ACC112 (cell line): ENCODE measurements at regions not wholly inside any gene's neighbourhood (a gene's known extent, or its start where the extent isn't known, plus 50 kb on each side); places are given as distances from the start of the nearest gene placed in this dataset.

Experiments used
- H2AFZ ChIP-seq: fragments of 200-600 bp; sonication (generic); one replicate; pipeline ENCODE4 v1.6.0; 2017; ENCODE audit warnings: antibody characterized with exemption, low read length; ENCODE audit not compliant: unreplicated experiment
- H3K27ac ChIP-seq: fragments of 200-600 bp; sonication (generic); 2 replicates; pipeline ENCODE4 v1.5.1; 2014; ENCODE audit warnings: low read depth, mild to moderate bottlenecking, antibody characterized with exemption, low read length, moderate library complexity
- H3K27me3 ChIP-seq: fragments of 200-600 bp; sonication (generic); 2 replicates; pipeline ENCODE4 v1.6.1; 2014; ENCODE audit warnings: mild to moderate bottlenecking, antibody characterized with exemption, low read length, moderate library complexity, mixed read lengths; ENCODE audit not compliant: insufficient read depth
- H3K36me3 ChIP-seq: fragments of 200-600 bp; sonication (generic); 2 replicates; pipeline ENCODE4 v1.6.1; 2016; ENCODE audit warnings: mild to moderate bottlenecking, antibody characterized with exemption, low read length, moderate library complexity, mixed read lengths; ENCODE audit not compliant: insufficient read depth
- H3K4me1 ChIP-seq: fragments of 200-600 bp; sonication (generic); one replicate; pipeline ENCODE4 v1.6.1; 2016; ENCODE audit warnings: low read length, mixed read lengths; ENCODE audit not compliant: insufficient read depth, unreplicated experiment, control insufficient read depth
- H3K4me3 ChIP-seq: fragments of 200-600 bp; sonication (generic); 2 replicates; pipeline ENCODE4 v1.5.1; 2014; ENCODE audit warnings: mild to moderate bottlenecking, low read depth, low read length
- H3K79me2 ChIP-seq: fragments of 200-600 bp; sonication (generic); one replicate; pipeline ENCODE4 v1.6.0; 2016; ENCODE audit warnings: low read length; ENCODE audit not compliant: control insufficient read depth, unreplicated experiment, insufficient read depth

DNA sequence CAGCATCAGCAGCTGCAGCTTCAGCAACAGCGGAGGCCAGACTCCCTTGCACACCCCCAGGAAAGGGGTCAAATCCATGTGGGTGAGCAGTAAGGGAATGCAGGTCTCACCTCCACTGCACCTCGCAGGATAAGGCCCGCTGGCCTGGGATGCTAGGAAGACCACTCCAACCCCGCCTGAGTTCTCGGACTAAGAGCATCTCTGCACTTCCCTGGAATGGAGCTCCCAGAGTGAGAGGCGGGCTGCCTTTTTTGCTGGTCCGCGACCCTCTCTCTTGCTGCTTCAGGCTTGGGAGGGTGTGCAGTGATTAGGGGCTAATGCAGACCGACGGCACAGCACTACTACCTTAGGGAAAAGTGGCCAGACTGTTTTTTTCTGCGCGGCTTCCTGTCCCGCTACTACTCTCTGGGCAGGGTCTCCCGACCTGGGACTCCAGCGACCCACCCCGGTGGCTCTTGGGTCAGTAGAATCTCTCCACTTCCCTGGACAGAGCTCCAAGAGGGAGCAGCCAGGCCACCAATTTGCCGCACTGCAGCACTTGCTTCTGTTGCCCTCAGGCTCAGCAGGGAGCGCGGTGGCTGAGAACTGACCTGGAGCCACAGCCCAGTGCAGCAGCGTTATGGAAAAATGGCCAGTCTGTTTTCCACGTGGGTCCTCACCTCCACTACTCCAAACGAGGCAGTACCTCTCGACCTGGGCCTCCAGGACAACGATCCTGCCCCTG, 480.4 kb downstream of the CDH8 start:
- Histone ChIP-seq H3K4me1 (no peaks in the 10 kb centered on the region), H3K79me2 (no peaks in the 10 kb centered on the region), H3K36me3 (no peaks in the 10 kb centered on the region), H3K27me3 (no peaks in the 10 kb centered on the region), H2AFZ (no peak overlapping the region), H3K27ac (no peak overlapping the region), H3K4me3 (no peak overlapping the region)

DNA sequence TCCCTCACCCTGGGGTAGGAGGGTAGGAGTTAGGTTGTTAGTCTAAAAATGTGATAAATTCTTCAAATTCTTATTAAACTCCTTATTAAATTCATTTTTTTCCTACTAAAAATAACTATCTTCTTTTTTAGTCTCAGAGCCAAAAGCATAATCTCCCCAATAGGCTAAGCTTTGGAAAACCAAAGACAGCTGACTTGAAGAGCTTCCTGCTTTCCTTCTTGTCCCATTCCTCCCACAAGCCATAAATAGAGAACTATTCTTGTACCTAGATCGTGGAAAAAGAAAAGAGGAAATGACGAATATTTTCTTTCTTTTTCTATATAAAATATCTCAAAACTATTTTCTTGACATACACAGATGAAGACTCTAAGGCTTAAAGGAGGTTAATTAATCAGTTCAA, 486.9 kb downstream of the CDH8 start:
- Histone ChIP-seq H3K36me3 (no peaks in the 10 kb centered on the region), H3K4me3 (no peak overlapping the region), H2AFZ (no peak overlapping the region), H3K79me2 (no peaks in the 10 kb centered on the region), H3K27me3 (no peaks in the 10 kb centered on the region), H3K4me1 (no peaks in the 10 kb centered on the region), H3K27ac (no peak overlapping the region)

DNA sequence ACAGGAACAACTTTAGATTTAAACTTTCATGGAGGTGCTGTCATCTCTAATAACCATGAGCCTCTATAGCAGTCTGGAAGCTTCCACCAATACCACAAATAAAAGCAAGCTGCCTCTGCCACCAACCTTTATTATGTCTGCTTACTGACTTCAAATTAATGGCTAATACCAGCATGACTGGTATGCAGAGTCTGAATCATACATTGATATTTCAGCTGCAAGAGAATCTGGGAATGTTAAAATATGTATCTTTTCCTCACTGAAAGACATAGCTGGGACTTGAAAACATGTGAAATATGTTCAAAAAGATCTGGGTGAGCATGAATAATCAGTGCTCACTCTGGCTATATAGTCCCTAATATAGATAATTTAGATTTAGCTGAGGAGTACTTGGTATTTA, 488.6 kb downstream of the CDH8 start:
- no peaks in the 10 kb centered on the region for H3K36me3 ChIP-seq
- H3K4me3 ChIP-seq, result no peak overlapping the region
- H3K4me1 ChIP-seq, result no peaks in the 10 kb centered on the region
- H3K27ac ChIP-seq, result no peak overlapping the region
- H3K27me3 ChIP-seq, result no peaks in the 10 kb centered on the region
- H3K79me2 ChIP-seq, result no peaks in the 10 kb centered on the region
- no peak overlapping the region for H2AFZ ChIP-seq

- Histone ChIP-seq H3K79me2 (no peaks in the 10 kb centered on the region), H3K27ac (no peak overlapping the region), H3K4me1 (no peaks in the 10 kb centered on the region), H2AFZ (no peak overlapping the region), H3K36me3 (no peaks in the 10 kb centered on the region), H3K4me3 (no peak overlapping the region), H3K27me3 (no peaks in the 10 kb centered on the region)
Observed at GRCh38 chr16:61544165-61544564, 492.1 kb downstream of the CDH8 start.

DNA sequence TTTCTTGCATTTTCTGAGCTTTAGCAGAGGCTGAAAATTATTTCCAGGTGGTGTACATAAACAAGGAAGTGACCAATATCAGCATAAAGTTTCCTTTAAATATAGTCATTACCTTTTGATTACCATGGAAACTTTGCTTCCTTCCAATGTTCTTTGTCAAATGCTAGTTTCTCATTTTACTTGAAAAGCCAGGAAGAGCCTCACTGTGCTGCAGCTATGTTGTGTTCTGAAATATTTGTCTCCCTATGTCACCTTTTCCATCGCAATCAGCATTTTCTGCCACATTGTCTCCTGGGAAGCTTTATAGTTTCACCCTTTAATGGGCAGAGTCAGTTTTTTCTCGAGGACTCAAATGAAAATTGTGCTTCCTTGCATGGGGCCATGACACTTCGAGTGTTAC, 496.0 kb downstream of the CDH8 start:
- Histone ChIP-seq H3K79me2 (no peaks in the 10 kb centered on the region), H3K4me1 (no peaks in the 10 kb centered on the region), H3K27me3 (no peaks in the 10 kb centered on the region), H3K4me3 (no peak overlapping the region), H2AFZ (no peak overlapping the region), H3K36me3 (no peaks in the 10 kb centered on the region), H3K27ac (no peak overlapping the region)

GRCh38 chr16:61530697-61531096, 505.5 kb downstream of the CDH8 start:
- H3K79me2 ChIP-seq, result no peaks in the 10 kb centered on the region
- no peaks in the 10 kb centered on the region for H3K36me3 ChIP-seq
- no peak overlapping the region for H3K27ac ChIP-seq
- no peak overlapping the region for H2AFZ ChIP-seq
- no peaks in the 10 kb centered on the region for H3K27me3 ChIP-seq
- no peaks in the 10 kb centered on the region for H3K4me1 ChIP-seq
- no peak overlapping the region for H3K4me3 ChIP-seq

- no peak overlapping the region for H3K4me3 ChIP-seq
- H2AFZ ChIP-seq, result no peak overlapping the region
- no peak overlapping the region for H3K27ac ChIP-seq
- no peaks in the 10 kb centered on the region for H3K36me3 ChIP-seq
- no peaks in the 10 kb centered on the region for H3K4me1 ChIP-seq
- H3K79me2 ChIP-seq, result no peaks in the 10 kb centered on the region
- no peaks in the 10 kb centered on the region for H3K27me3 ChIP-seq
Observed at GRCh38 chr16:61500851-61501250, 535.4 kb downstream of the CDH8 start.

- H3K79me2 ChIP-seq, result no peaks in the 10 kb centered on the region
- H2AFZ ChIP-seq, result no peak overlapping the region
- no peaks in the 10 kb centered on the region for H3K36me3 ChIP-seq
- no peak overlapping the region for H3K27ac ChIP-seq
- no peak overlapping the region for H3K4me3 ChIP-seq
- no peaks in the 10 kb centered on the region for H3K4me1 ChIP-seq
- no peaks in the 10 kb centered on the region for H3K27me3 ChIP-seq
Observed at GRCh38 chr16:61480250-61480649, 556.0 kb downstream of the CDH8 start.

GRCh38 chr16:61471737-61472136, 564.5 kb downstream of the CDH8 start:
- no peaks in the 10 kb centered on the region for H3K4me1 ChIP-seq
- no peaks in the 10 kb centered on the region for H3K79me2 ChIP-seq
- no peaks in the 10 kb centered on the region for H3K27me3 ChIP-seq
- no peak overlapping the region for H3K27ac ChIP-seq
- H3K36me3 ChIP-seq, result no peaks in the 10 kb centered on the region
- H2AFZ ChIP-seq, result no peak overlapping the region
- H3K4me3 ChIP-seq, result no peak overlapping the region

DNA sequence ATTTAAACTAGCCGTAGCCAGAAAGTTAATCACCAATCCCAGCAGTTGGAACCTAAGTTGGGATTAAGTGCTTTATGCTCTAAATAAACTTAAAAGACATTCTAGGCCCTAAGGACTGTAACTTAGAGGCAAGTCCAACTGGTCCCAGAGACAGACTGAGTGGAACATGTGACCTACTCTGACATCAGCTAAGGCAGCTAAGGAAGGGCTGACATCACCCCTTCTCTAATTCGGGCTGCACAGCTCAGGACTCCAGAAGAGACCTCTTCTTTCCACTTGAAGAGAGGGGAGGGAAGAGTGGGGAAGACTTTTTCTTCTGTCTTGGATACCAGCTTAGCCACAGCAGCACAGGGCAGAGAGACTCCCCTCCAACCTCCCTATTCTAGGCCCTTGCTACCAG, 565.2 kb downstream of the CDH8 start:
- H2AFZ ChIP-seq, result no peak overlapping the region
- H3K79me2 ChIP-seq, result no peaks in the 10 kb centered on the region
- H3K27ac ChIP-seq, result no peak overlapping the region
- no peak overlapping the region for H3K4me3 ChIP-seq
- H3K4me1 ChIP-seq, result no peaks in the 10 kb centered on the region
- H3K36me3 ChIP-seq, result no peaks in the 10 kb centered on the region
- H3K27me3 ChIP-seq, result no peaks in the 10 kb centered on the region

GRCh38 chr16:61465285-61465684, 571.0 kb downstream of the CDH8 start:
- no peak overlapping the region for H2AFZ ChIP-seq
- H3K27me3 ChIP-seq, result no peaks in the 10 kb centered on the region
- no peak overlapping the region for H3K27ac ChIP-seq
- no peaks in the 10 kb centered on the region for H3K4me1 ChIP-seq
- H3K4me3 ChIP-seq, result no peak overlapping the region
- H3K36me3 ChIP-seq, result no peaks in the 10 kb centered on the region
- no peaks in the 10 kb centered on the region for H3K79me2 ChIP-seq
